ENCODE measurements at regions not wholly inside any gene's neighbourhood (a gene's known extent, or its start where the extent isn't known, plus 50 kb on each side); places are given as distances from the start of the nearest gene placed in this dataset.

GRCh38 chr13:58463841-58464240 is 832.3 kb downstream of the PCDH17 start:
- Histone ChIP-seq H3K27me3 (no peaks in the 10 kb centered on the region), H3K36me3 (no peaks in the 10 kb centered on the region), H3K4me3 (no peak overlapping the region), H3K4me1 (no peaks in the 10 kb centered on the region), H3K9me3 (no peaks in the 10 kb centered on the region), H3K27ac (no peak overlapping the region)
- ATAC-seq, result no peak
- TF ChIP-seq, protein P1, sequence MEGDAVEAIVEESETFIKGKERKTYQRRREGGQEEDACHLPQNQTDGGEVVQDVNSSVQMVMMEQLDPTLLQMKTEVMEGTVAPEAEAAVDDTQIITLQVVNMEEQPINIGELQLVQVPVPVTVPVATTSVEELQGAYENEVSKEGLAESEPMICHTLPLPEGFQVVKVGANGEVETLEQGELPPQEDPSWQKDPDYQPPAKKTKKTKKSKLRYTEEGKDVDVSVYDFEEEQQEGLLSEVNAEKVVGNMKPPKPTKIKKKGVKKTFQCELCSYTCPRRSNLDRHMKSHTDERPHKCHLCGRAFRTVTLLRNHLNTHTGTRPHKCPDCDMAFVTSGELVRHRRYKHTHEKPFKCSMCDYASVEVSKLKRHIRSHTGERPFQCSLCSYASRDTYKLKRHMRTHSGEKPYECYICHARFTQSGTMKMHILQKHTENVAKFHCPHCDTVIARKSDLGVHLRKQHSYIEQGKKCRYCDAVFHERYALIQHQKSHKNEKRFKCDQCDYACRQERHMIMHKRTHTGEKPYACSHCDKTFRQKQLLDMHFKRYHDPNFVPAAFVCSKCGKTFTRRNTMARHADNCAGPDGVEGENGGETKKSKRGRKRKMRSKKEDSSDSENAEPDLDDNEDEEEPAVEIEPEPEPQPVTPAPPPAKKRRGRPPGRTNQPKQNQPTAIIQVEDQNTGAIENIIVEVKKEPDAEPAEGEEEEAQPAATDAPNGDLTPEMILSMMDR (IDR thresholded peaks at IDR 0.05), result no peak

GRCh38 chr13:58467176-58467575 is 835.6 kb downstream of the PCDH17 start:
- Histone ChIP-seq H3K9me3 (no peaks in the 10 kb centered on the region), H3K27me3 (no peaks in the 10 kb centered on the region), H3K36me3 (no peaks in the 10 kb centered on the region), H3K4me3 (no peak overlapping the region), H3K4me1 (no peaks in the 10 kb centered on the region), H3K27ac (no peak overlapping the region)
- TF ChIP-seq, protein P1 (IDR thresholded peaks at IDR 0.05), result no peak
- TF ChIP-seq POLR2A (IDR thresholded peaks at IDR 0.05) (no peak), POLR2AphosphoS5 (IDR thresholded peaks at IDR 0.05) (no peak), EP300 (IDR thresholded peaks at IDR 0.05) (no peak)
- WGBS, 2 donors (ENCODE audit: low coverage in 1 of 2), result 51 to 78% methylated on average over 2 to 4 of the region's 4 CpGs
- ATAC-seq, result no peak

DNA sequence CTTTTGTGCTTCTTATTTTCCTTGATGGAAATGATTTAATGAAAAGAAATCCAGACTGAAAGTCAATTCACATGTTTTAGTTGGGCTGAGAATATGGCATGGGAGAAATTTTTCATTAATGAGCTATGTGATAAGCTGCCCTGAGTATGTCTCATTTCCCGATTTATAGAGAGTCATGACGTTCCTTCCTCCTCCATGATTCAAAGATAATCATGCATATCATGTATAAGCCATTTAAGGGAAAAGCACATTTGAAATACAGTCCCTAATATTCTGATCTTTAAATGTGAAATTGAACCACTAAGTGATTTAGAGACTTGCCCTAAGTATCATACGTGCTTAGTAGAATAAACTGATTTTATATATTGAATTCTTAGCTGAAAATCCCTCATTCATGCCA is 840.9 kb downstream of the PCDH17 start:
- ATAC-seq, result no peak
- no peaks in the 10 kb centered on the region for H3K9me3 ChIP-seq
- H3K27me3 ChIP-seq, result no peaks in the 10 kb centered on the region
- TF ChIP-seq POLR2AphosphoS5 (IDR thresholded peaks at IDR 0.05), result no peak
- no peak for TF ChIP-seq POLR2A (IDR thresholded peaks at IDR 0.05)
- H3K4me3 ChIP-seq, result no peak overlapping the region
- H3K27ac ChIP-seq, result no peak overlapping the region
- WGBS, 2 donors (ENCODE audit: low coverage in 1 of 2), result 89 to 91% methylated on average over 3 of the region's 3 CpGs
- H3K4me1 ChIP-seq, result no peaks in the 10 kb centered on the region
- H3K36me3 ChIP-seq, result no peaks in the 10 kb centered on the region

DNA sequence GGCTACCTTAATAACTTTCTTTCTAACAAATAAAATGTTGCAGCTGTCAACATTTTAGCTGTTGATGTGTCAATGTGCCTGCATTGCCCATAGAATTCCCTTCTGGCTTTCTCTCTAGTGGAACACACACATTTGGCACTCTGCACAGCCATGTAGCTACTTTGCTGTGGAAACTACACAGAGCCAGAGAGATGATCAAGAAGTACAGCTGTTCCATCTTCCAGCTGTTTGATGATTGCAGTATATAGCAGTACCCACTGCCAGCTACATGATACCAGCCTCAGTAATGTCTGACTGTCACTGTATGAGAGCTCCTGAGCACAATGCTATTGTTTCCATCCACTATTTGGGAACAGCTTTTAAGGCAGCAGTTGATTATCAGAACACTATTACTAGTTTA is 843.0 kb downstream of the PCDH17 start:
- H3K27me3 ChIP-seq, result no peaks in the 10 kb centered on the region
- H3K4me1 ChIP-seq, result no peaks in the 10 kb centered on the region
- ATAC-seq, result no peak
- no peaks in the 10 kb centered on the region for H3K9me3 ChIP-seq
- TF ChIP-seq POLR2AphosphoS5 (IDR thresholded peaks at IDR 0.05), result no peak
- TF ChIP-seq, protein P1 (IDR thresholded peaks at IDR 0.05), result no peak
- TF ChIP-seq POLR2A (IDR thresholded peaks at IDR 0.05), result no peak
- TF ChIP-seq EP300 (IDR thresholded peaks at IDR 0.05), result no peak
- no peaks in the 10 kb centered on the region for H3K36me3 ChIP-seq
- no peak overlapping the region for H3K4me3 ChIP-seq
- no peak overlapping the region for H3K27ac ChIP-seq

DNA sequence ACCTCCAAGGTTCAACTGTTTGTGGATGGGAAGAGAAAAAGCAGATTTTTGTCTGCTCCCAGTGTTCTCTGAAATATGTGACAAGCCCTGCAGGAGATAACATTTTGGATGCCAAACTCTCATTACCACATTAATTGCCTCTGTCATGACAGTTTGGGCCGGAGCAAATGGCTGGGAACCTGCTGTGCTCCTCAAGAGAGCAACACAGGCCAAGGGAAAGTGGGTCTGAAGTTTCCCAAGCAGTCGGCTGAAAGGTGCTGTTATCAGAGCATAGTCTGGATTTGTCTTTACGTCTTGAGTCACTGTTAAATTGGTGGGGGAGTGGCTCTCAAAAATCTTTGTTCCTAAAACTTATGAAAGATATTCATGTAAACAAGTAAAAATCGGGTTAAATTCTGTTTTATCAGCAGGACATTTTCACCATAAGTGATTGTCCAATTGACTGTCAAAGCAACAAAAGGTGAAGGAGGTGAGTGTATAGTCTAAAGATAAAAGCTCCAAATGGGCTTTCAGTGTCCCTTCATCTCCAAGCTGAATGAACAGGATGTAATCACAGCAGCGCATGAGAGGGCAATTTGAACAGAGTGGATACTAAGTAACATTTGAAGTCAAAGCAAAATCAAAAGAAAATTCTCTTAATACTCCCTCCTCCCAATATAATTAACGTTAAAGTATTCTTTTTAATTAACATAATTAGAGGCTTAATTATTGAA is 844.8 kb downstream of the PCDH17 start:
- Histone ChIP-seq H3K4me3 (no peak overlapping the region), H3K27ac (no peak overlapping the region), H3K4me1 (no peaks in the 10 kb centered on the region), H3K27me3 (peaks cover 1% of the 10 kb centered on the region), H3K36me3 (no peaks in the 10 kb centered on the region), H3K9me3 (no peaks in the 10 kb centered on the region)
- 52 to 53% methylated on average over 5 to 6 of the region's 6 CpGs for WGBS, 2 donors (ENCODE audit: low coverage in 1 of 2)
- no peak for ATAC-seq
- TF ChIP-seq, protein P1 (IDR thresholded peaks at IDR 0.05), result no peak
- TF ChIP-seq POLR2AphosphoS5 (IDR thresholded peaks at IDR 0.05), result no peak
- no peak for TF ChIP-seq POLR2A (IDR thresholded peaks at IDR 0.05)
- no peak for TF ChIP-seq EP300 (IDR thresholded peaks at IDR 0.05)

Measured in gastroesophageal sphincter (tissue), 4 donors.